ENCODE measurements at regions not wholly inside any gene's neighbourhood (a gene's known extent, or its start where the extent isn't known, plus 50 kb on each side); places are given as distances from the start of the nearest gene placed in this dataset.

DNA sequence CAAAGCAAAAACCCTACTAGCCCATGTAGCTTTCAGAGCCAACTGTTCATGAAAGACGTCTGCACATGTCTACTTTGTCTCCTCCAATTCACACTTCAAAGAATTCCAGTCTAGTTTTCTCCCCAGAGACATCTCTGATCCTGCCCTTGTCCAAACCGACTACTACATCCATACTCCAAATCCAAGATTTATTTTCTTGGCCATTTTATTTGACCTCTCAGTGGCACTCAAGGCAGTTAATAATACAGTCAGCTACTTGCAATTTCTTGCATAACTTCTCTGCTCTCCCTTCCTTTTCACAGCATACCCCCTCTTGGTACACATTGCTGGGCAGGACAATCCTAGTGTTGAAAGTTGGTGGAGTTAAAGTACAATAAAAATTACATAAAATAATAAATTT, 170.9 kb upstream of the INHBA start:
- H3K4me3 ChIP-seq (ENCODE audit: control insufficient read depth, low read depth, low read length) = no peak overlapping the region
- DNase-seq (ENCODE audit: low read depth) = no peak
- TF ChIP-seq, protein P1, sequence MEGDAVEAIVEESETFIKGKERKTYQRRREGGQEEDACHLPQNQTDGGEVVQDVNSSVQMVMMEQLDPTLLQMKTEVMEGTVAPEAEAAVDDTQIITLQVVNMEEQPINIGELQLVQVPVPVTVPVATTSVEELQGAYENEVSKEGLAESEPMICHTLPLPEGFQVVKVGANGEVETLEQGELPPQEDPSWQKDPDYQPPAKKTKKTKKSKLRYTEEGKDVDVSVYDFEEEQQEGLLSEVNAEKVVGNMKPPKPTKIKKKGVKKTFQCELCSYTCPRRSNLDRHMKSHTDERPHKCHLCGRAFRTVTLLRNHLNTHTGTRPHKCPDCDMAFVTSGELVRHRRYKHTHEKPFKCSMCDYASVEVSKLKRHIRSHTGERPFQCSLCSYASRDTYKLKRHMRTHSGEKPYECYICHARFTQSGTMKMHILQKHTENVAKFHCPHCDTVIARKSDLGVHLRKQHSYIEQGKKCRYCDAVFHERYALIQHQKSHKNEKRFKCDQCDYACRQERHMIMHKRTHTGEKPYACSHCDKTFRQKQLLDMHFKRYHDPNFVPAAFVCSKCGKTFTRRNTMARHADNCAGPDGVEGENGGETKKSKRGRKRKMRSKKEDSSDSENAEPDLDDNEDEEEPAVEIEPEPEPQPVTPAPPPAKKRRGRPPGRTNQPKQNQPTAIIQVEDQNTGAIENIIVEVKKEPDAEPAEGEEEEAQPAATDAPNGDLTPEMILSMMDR (IDR thresholded peaks at IDR 0.05; ENCODE audit: control insufficient read depth, insufficient read depth, low read depth, low read length, missing control alignments) = no peak

DNA sequence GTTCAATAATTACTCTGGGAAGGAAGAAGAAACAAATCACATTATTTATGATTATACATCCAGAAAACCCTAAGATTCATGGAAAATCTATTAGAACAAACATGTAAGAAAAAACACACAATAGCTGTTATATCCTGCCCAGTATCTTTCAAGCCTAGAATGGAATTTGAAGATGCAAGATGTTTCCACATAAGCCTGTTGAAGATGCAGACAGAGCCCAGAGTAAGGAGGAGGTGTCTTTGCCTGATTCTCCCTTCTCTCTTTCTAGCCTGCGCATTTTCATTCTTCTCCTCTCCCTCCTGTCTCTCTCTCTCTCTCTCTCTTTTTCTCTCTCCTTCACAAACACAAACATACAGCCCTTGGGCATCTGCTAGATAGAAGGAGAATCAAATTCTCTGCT, 170.1 kb upstream of the INHBA start:
- H3K4me3 ChIP-seq (ENCODE audit: control insufficient read depth, low read depth, low read length) = no peak overlapping the region
- no peak for DNase-seq (ENCODE audit: low read depth)
- TF ChIP-seq, protein P1 (IDR thresholded peaks at IDR 0.05; ENCODE audit: control insufficient read depth, insufficient read depth, low read depth, low read length, missing control alignments) = no peak

DNA sequence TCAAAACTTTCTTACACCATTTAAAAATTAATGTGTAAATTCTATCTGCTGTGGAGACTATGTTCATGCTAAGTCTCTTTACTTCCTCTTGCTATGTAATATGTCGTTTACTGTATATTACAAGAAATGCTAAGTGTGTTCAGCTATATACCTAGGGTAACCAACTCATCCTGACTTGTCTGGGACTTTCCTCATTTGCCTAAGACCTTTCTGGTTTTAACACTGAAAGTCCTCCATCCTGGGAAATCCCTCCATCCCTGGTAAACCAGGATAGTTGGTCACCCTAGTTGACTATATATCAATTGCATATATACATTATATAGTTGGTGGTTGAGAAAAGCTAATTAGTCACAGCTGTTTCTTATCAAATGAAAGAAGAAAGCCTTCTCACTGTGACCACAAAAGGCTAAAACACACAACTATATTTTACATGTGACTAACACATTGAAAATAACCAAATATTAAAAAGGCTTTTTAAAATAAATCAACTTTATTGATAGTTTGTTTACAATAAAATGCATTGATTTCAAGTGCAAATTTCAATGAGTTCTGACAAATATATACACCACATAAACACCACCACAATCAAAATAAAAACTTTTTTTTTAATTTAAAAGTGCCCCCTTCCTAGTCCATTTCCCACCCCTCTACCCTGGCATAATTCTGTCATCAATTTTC, 167.7 kb upstream of the INHBA start:
- no peak for DNase-seq (ENCODE audit: low read depth)
- H3K4me3 ChIP-seq (ENCODE audit: control insufficient read depth, low read depth, low read length) = no peak overlapping the region
- TF ChIP-seq, protein P1 (IDR thresholded peaks at IDR 0.05; ENCODE audit: control insufficient read depth, insufficient read depth, low read depth, low read length, missing control alignments) = no peak

DNA sequence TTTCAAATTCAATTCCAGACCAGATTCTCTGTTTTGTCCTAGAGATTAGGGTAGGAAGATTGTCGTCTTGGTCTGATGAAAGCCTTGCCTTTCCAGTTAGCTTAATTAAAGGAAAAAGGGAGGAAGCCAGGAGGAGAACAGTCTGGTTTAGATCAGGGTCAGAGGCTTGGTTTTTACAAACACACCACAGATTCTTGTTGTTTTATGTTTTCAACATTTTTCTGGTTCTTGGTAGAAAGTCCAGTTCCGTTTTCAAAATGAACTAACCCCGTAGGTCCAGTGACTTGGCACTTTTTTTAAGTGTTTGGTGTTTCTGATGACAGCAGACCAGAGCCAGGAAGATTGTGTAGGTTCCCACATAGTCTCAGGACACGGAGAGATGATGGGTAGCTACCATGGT, 167.1 kb upstream of the INHBA start:
- TF ChIP-seq, protein P1 (IDR thresholded peaks at IDR 0.05; ENCODE audit: control insufficient read depth, insufficient read depth, low read depth, low read length, missing control alignments) = no peak

DNA sequence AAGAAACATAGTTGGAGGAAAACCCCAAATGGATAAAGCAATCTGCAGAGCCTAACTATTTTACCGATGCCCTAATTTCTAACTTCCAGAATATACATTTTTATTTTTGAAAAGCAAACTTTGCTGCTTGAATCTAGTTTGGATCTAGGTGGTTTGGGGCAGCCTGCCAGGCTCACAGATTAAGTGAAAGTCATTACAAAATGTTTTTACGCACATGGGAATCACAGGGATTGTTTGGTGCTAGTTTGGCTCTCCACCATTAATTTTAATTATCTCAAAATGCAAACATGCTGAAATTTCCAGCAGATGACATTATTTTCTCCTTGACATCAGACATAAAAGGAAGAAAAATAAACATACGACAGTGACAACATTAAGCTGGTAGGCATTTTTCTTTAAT, 166.7 kb upstream of the INHBA start:
- DNase-seq (ENCODE audit: low read depth) = no peak
- no peak overlapping the region for H3K4me3 ChIP-seq (ENCODE audit: control insufficient read depth, low read depth, low read length)
- TF ChIP-seq, protein P1 (IDR thresholded peaks at IDR 0.05; ENCODE audit: control insufficient read depth, insufficient read depth, low read depth, low read length, missing control alignments) = no peak

More for the DNA sequence above, 167.1 kb upstream of the INHBA start:
- peak; percentile 52 for DNase-seq (ENCODE audit: low read depth)
- no peak overlapping the region for H3K4me3 ChIP-seq (ENCODE audit: control insufficient read depth, low read depth, low read length)

DNA sequence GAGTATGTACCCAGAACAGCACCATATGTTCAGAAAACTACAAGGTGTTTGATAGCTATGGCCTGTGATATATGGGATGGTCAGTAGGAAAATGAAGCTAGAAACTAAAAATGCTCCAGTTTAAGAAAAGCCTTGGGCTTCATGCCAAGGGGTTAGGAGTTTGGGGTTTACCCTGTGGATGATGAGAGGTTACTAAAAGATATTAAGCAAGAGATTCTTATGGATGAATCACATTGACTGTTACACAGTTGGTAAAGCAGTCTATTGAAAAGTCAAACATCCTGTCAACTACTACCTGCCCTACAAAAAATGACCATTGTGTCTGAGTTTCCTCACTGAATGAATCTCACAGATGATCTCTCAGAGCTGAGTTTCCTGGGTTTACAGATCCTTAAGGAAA, 166.2 kb upstream of the INHBA start:
- no peak overlapping the region for H3K4me3 ChIP-seq (ENCODE audit: control insufficient read depth, low read depth, low read length)
- no peak for DNase-seq (ENCODE audit: low read depth)
- TF ChIP-seq, protein P1 (IDR thresholded peaks at IDR 0.05; ENCODE audit: control insufficient read depth, insufficient read depth, low read depth, low read length, missing control alignments) = no peak
